SK-N-SH (cell line): ENCODE measurements at regions not wholly inside any gene's neighbourhood (a gene's known extent, or its start where the extent isn't known, plus 50 kb on each side); places are given as distances from the start of the nearest gene placed in this dataset.

Experiments used
- EP300 ChIP-seq, 2 experiments: IDR thresholded peaks; 2 replicates each; pipeline versions ENCODE4 v1.4.0 to v1.6.1; 2012; ENCODE audit warnings: borderline replicate concordance in 1 of 2, low read depth in 1 of 2, low read length in 1 of 2
- FOSL2 ChIP-seq: IDR thresholded peaks from 2 replicates; pipeline ENCODE4 v1.4.0; 2012; ENCODE audit warnings: low read depth, mild to moderate bottlenecking, moderate library complexity, borderline replicate concordance
- FOXM1 ChIP-seq: IDR thresholded peaks from 2 replicates; pipeline ENCODE4 v1.4.0; 2012; ENCODE audit warnings: low read depth, mild to moderate bottlenecking
- JUND ChIP-seq: IDR thresholded peaks from 2 replicates; pipeline ENCODE4 v1.4.0; 2012
- MAX ChIP-seq: IDR thresholded peaks from 2 replicates; pipeline ENCODE4 v1.4.0; 2012; ENCODE audit warnings: low read depth
- REST ChIP-seq: IDR thresholded peaks from 2 replicates; pipeline ENCODE4 v1.6.1; 2012; ENCODE audit warnings: mild to moderate bottlenecking, low read depth, low read length, moderate library complexity
- RFX5 ChIP-seq: IDR thresholded peaks from 2 replicates; pipeline ENCODE4 v1.6.1; 2012; ENCODE audit warnings: mild to moderate bottlenecking, improper control_type of control experiment, low read length
- YY1 ChIP-seq: IDR thresholded peaks from 2 replicates; pipeline ENCODE4 v1.4.0; 2012; ENCODE audit warnings: low read depth, mild to moderate bottlenecking
- TF ChIP-seq, protein P1 (sequence below): fragments of 200-600 bp; sonication (generic); IDR thresholded peaks from 2 replicates; pipeline ENCODE4 v1.6.1; 2017; ENCODE audit warnings: antibody characterized with exemption, mild to moderate bottlenecking, moderate library complexity

GRCh38 chr2:66814916-66815315 is 380.0 kb downstream of the MEIS1 start:
- TF ChIP-seq, protein P1, sequence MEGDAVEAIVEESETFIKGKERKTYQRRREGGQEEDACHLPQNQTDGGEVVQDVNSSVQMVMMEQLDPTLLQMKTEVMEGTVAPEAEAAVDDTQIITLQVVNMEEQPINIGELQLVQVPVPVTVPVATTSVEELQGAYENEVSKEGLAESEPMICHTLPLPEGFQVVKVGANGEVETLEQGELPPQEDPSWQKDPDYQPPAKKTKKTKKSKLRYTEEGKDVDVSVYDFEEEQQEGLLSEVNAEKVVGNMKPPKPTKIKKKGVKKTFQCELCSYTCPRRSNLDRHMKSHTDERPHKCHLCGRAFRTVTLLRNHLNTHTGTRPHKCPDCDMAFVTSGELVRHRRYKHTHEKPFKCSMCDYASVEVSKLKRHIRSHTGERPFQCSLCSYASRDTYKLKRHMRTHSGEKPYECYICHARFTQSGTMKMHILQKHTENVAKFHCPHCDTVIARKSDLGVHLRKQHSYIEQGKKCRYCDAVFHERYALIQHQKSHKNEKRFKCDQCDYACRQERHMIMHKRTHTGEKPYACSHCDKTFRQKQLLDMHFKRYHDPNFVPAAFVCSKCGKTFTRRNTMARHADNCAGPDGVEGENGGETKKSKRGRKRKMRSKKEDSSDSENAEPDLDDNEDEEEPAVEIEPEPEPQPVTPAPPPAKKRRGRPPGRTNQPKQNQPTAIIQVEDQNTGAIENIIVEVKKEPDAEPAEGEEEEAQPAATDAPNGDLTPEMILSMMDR: no peak
- TF ChIP-seq EP300 (IDR thresholded peaks at IDR 0.05; ENCODE audit: borderline replicate concordance in 1 of 2, low read depth in 1 of 2, low read length in 1 of 2) (no peak), REST (no peak), YY1 (no peak), FOXM1 (no peak), FOSL2 (no peak), RFX5 (no peak), JUND (no peak), MAX (no peak)
